ENCODE measurements at regions not wholly inside any gene's neighbourhood (a gene's known extent, or its start where the extent isn't known, plus 50 kb on each side); places are given as distances from the start of the nearest gene placed in this dataset.

DNA sequence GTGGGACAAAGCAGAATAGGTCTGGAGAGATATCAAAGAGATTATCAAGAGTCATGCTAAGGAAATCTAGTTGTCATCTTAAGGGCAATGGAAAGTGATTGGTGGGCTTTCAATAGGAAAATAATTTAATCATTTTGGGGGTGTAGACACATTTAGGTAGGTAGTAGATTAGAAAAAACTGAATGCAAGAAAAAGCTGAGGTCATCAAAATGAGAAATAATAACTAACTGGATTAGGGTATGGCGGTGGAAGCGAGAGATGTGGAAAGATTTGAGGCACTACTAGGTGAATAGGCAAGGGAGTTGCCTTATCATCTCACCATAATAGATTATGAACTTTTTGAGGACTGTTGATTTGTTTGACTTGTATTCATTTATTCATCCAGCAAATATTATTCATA is 393.2 kb upstream of the ZNF608 start:
- TF ChIP-seq NFIC (IDR thresholded peaks at IDR 0.05) (no peak), EP300 (IDR thresholded peaks at IDR 0.05; ENCODE audit: borderline replicate concordance) (no peak), TAF1 (IDR thresholded peaks at IDR 0.05; ENCODE audit: low read depth) (no peak), CREB1 (IDR thresholded peaks at IDR 0.05; ENCODE audit: low read depth) (no peak), TEAD4 (IDR thresholded peaks at IDR 0.05) (no peak), ZBTB7A (IDR thresholded peaks at IDR 0.05; ENCODE audit: low read depth) (no peak), RAD21 (IDR thresholded peaks at IDR 0.05; ENCODE audit: low read depth) (no peak), EGR1 (IDR thresholded peaks at IDR 0.05) (no peak), YY1 (IDR thresholded peaks at IDR 0.05; ENCODE audit: low read depth) (no peak)
- TF ChIP-seq, protein P1, sequence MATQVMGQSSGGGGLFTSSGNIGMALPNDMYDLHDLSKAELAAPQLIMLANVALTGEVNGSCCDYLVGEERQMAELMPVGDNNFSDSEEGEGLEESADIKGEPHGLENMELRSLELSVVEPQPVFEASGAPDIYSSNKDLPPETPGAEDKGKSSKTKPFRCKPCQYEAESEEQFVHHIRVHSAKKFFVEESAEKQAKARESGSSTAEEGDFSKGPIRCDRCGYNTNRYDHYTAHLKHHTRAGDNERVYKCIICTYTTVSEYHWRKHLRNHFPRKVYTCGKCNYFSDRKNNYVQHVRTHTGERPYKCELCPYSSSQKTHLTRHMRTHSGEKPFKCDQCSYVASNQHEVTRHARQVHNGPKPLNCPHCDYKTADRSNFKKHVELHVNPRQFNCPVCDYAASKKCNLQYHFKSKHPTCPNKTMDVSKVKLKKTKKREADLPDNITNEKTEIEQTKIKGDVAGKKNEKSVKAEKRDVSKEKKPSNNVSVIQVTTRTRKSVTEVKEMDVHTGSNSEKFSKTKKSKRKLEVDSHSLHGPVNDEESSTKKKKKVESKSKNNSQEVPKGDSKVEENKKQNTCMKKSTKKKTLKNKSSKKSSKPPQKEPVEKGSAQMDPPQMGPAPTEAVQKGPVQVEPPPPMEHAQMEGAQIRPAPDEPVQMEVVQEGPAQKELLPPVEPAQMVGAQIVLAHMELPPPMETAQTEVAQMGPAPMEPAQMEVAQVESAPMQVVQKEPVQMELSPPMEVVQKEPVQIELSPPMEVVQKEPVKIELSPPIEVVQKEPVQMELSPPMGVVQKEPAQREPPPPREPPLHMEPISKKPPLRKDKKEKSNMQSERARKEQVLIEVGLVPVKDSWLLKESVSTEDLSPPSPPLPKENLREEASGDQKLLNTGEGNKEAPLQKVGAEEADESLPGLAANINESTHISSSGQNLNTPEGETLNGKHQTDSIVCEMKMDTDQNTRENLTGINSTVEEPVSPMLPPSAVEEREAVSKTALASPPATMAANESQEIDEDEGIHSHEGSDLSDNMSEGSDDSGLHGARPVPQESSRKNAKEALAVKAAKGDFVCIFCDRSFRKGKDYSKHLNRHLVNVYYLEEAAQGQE (IDR thresholded peaks at IDR 0.05; ENCODE audit: low read depth) = no peak
